Tongue (tissue), 1 donor: ENCODE measurements at regions not wholly inside any gene's neighbourhood (a gene's known extent, or its start where the extent isn't known, plus 50 kb on each side); places are given as distances from the start of the nearest gene placed in this dataset.
A peak's percentile ranks its signal among the peaks of the same experiment; 100 is the strongest.
"Not testable (repeated sequence)": the region's sequence is repeated elsewhere in the genome, so short reads cannot be mapped to it uniquely, and the experiment has no call there.

Experiments
- DNase-seq: peaks from one replicate; pipeline ENCODE4 v3.0.0-alpha.2; 2015

GRCh38 chr6:159440911-159441703 lies 251.9 kb downstream of the SOD2 start:
- DNase-seq: no peak

DNA sequence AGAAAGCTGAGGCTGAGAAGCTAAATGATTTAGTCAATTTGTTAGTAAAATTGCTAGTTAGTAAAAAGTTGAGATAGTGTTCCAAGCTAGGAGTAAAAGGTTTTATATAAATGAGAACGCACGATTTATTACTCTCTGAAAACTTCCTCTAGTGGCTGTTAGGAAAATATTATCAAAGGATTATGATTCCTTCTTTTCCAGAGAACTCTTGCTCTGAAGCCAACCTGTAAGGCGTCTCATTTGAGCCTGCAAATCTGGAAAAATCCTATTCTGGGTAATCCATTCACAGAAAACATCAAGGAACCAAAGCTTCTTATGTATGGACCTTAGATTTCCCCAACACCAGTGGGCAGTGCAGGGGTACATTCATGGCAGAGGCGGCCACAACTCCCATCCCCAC lies 252.7 kb downstream of the SOD2 start:
- DNase-seq: no peak

DNA sequence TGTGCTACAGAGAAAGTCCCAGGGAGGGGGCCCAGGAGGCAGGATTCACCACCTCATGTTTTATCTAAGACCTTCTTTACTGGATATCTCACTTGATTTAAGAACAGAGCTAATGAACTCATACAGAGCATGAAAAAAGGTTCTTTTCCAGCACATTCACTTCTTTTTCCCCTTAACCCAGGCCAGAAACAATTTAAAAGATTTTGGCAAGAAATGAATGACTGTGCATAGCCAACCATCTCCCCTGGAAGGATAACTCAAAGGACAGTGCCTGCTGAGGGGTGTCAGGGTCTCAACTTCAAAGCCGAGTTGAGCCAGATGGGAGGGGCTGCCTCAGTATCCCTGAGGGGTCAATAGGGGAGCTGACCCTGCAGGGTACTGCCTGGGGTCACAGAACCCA lies 253.4 kb downstream of the SOD2 start:
- DNase-seq: no peak

GRCh38 chr6:159438106-159438505 lies 254.9 kb downstream of the SOD2 start:
- DNase-seq: no peak

GRCh38 chr6:159436581-159436980 lies 256.5 kb downstream of the SOD2 start:
- peak; percentile 60 for DNase-seq

DNA sequence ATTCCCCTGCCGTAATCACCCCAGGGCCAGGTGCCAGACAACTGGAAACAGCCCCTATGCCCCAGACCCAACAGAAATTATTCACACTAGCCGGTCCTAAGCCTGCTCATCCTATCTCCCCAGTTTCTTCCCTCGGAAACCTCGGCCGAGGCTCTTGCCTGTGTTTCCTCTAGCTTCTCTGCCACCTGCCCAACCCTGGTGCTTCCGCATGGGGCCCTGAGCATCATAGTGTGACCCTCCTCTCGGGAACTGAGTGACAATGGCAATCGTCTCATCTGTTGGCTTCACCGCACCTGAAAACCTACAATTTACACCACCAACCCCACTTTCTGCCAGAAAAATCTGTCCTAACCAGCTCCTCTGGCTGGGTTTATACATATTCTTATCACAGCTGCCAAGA lies 257.3 kb downstream of the SOD2 start:
- DNase-seq: no peak

- DNase-seq: peak; percentile 35
Observed at GRCh38 chr6:159434410-159434809, 258.6 kb downstream of the SOD2 start.

- no peak for DNase-seq
Observed at GRCh38 chr6:159433550-159433949, 259.5 kb downstream of the SOD2 start.

DNA sequence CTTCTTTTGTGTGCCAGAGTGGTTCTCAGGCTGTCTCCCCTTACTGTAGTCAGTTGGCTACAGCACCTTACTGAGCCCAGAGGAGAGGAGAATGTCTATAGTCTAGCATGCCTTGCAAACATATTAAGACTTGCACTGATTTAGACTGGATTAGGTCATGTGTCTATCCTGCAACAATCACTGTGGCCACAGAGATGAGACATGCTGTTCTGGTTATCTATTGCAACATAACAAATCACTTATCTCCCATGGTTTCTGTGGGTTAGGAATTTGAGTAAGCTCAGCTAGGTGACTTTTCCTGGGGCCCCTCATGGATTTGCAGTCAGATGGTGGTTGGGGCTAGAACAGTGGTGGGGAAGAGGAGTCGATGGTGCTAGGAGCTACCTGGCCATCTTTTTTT lies 261.3 kb downstream of the SOD2 start:
- no peak for DNase-seq

GRCh38 chr6:159430323-159430722 lies 261.1 kb downstream of the FNDC1 start:
- no peak for DNase-seq

DNA sequence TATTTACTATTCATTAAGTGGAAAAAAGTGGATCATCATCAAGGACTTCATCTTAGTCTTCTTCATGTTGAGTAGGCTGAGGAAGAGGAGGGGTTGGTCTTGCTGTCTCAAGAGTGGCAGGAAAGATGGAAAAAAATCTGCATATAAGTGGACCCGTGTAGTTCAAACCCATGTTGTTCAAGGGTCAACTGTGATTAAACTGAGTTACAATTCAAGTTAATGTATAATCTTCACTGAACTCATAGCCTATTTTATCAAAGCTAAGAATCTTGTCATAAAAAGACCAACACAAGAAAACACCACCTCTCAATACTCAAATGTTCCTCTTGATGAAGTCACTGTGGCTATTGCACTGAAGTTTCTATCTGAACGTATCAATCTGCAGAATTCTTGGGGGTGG lies 260.2 kb downstream of the FNDC1 start:
- DNase-seq: no peak

DNA sequence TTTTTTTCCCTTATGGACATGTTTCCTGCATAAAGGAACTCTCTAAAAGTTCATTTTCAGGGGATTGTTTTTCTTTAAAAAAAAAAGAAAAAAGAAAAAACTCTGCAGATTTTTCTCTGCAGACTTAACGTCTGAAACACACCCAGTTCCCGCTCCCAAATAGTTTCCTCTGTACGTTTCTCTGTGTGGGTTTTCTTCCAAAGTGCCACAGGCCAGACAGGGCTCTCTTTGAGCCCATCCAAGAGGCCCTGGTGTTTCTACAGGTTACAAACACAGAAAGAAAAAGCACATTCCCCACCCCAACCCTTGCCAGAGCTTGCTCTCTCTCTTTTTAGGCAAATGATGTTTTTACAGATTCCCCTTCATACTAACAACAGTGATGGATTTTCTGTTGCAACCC lies 258.6 kb downstream of the FNDC1 start:
- DNase-seq: peak; percentile 59

GRCh38 chr6:159427335-159427734 lies 258.1 kb downstream of the FNDC1 start:
- DNase-seq: no peak

GRCh38 chr6:159425421-159425820 lies 256.2 kb downstream of the FNDC1 start:
- no peak for DNase-seq

GRCh38 chr6:159422041-159422984 lies 253.1 kb downstream of the FNDC1 start:
- DNase-seq: peak; percentile 58

GRCh38 chr6:159421586-159421985 lies 252.4 kb downstream of the FNDC1 start:
- DNase-seq: no peak

GRCh38 chr6:159418997-159419396 lies 249.8 kb downstream of the FNDC1 start:
- DNase-seq: no peak

GRCh38 chr6:159416891-159417560 lies 247.8 kb downstream of the FNDC1 start:
- DNase-seq: no peak

GRCh38 chr6:159415540-159415939 lies 246.3 kb downstream of the FNDC1 start:
- no peak for DNase-seq

DNA sequence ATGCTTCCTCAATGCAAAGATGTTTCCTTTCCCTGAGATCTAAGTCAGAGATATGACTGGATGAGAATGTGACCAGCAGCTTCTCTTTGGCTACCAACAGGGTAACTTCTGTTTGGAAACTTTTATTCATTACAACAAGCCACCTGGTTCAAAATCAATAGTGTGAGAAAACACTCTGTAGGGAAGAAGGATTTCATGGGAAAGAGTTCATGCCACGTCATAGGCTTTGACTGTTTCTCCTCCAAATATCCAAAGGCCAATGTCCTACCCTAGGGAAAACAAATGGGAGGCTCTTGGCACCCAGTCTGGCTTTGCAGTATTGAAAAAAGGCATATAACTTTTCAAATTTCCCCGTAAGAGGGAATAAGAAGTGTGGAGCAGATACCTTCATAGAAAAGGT lies 245.5 kb downstream of the FNDC1 start:
- DNase-seq: no peak

DNA sequence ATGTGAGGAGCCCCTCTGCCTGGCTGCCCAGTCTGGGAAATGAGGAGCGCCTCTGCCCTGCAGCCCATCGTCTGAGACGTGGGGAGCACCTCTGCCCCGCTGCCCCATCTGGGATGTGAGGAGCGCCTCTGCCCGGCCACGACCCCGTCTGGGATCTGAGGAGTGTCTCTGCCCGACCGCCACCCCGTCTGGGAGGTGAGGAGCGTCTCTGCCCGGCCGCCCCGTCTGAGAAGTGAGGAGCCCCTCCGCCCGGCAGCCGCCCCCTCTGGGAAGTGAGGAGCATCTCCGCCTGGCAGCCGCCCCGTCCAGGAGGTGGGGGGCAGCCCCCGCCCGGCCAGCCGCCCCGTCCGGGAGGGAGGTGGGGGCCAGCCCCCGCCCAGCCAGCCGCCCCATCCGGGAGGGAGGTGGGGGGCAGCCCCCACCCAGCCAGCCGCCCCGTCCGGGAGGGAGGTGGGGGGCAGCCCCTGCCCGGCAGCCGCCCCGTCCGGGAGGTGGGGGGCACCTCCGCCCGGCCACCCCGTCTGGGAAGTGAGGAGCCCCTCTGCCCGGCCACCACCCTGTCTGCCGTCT lies 238.1 kb downstream of the FNDC1 start:
- not testable (repeated sequence) for DNase-seq

DNA sequence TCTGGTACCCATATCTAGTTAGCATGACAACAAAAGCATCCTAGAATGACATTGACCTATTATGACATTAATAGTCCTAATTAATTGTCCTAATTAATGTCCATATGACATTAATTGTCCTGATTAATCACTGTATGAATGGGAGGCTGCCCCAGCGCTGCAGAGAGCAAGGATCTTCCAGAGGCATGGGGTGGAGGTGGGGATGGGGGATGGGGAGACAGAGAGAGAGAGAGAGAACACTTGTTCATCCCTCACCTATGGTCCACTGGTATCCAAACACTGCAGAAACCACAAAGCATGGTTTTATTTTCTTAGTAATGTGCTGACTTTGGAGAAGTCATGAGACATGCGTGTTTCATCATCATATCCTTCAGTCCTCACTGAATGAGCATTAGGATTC lies 235.1 kb downstream of the FNDC1 start:
- DNase-seq: no peak

DNA sequence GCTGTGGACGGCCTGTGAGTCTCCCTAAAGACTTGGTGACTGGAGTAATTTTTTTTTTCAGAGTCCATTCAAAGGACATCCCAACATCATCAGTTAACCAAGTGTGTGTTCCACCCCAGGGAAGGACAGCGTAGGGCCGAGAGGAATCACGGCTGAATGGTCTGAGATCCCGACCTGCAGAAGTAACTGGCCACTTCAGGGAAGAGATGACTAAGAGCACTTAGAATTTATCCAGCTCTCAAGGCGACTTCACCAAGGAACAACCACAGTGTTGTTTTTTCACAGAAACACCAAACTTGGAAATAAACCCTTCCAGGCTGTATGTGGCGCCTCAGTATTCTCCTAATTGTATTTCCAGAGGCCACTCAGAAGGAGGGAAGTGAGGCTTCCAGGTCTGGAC lies 231.6 kb downstream of the FNDC1 start:
- DNase-seq: no peak
